ENCODE measurements at regions not wholly inside any gene's neighbourhood (a gene's known extent, or its start where the extent isn't known, plus 50 kb on each side); places are given as distances from the start of the nearest gene placed in this dataset.
A peak's percentile ranks its signal among the peaks of the same experiment; 100 is the strongest.

DNA sequence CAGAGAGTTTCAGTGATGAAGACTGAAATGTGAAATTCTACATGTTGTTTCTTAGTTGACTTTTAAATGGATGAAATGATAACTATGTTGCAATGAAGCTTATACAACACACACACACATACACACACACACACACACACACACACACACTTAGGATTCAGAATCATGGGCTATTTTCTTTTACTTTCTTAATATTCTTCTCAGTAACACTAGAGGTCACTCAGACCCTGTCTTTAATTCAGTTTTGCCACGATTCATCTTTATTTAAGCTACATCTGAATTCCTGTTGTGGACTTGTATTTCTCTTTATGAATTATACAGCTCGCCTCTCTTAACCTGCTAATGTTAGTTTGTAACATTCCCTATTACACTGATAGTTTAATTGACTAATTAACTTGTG, 109.6 kb upstream of the GOT2 start:
- H3K4me2 ChIP-seq (ENCODE audit: low read depth, low read length): no peak overlapping the region

DNA sequence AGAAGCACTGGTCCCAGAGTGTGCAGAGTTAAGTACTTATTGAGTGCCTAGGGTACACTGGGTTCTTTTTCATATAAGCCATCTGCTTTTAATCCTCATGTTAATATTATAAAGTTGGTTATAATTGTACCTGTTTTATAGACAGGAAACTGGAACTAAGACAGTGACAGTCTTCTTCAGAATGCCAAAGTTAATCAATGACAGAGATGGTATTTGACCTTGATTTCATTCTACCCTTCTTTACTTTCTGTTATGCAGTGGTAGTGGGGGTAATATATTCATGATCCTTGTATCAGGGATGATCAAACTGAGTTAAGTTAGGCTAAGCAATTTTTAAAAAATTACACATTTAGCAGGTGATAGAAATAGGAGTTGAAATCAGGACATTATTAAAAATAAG, 108.6 kb upstream of the GOT2 start:
- ATAC-seq: no peak
- no peak for DNase-seq (ENCODE audit: low spot score)
- no peak for FAIRE-seq
- no peak overlapping the region for H3K4me2 ChIP-seq (ENCODE audit: low read depth, low read length)
- peaks cover 8% of the 10 kb centered on the region for H3K4me1 ChIP-seq (ENCODE audit: insufficient read depth, low read length)
- no peaks in the 10 kb centered on the region for H3K27me3 ChIP-seq (ENCODE audit: control insufficient read depth in 1 of 2, insufficient read depth in 2 of 2, low read length in 2 of 2)
- no TSS peak for BruUV-seq (replicated peaks)
- no peaks in the 10 kb centered on the region for H4K20me1 ChIP-seq (ENCODE audit: insufficient read depth, low read length)
- no peaks in the 10 kb centered on the region for H3K79me2 ChIP-seq (ENCODE audit: insufficient read depth, low read length)
- intact Hi-C loops (cut with micrococcal nuclease; ENCODE audit: unreplicated experiment): loop anchor here (10.0 kb wide), 1 partner anchor 402 kb away; no protein-coding TSS in a partner anchor
- no peak overlapping the region for H3K4me3 ChIP-seq (replicated peaks in 1 of 3; ENCODE audit: insufficient read depth in 1 of 3, low read depth in 2 of 3, low read length in 3 of 3)
- CTCF ChIA-PET (ENCODE audit: low intra/inter-chr PET ratio, low total read pairs): no interaction called here
- no peaks in the 10 kb centered on the region for H3K9me3 ChIP-seq (ENCODE audit: low read length)
- in situ Hi-C loops (cut with HindIII; ENCODE audit: extremely low pct_ligation_motif_present, low pct_unique_long_range_greater_than_20kb): no loop called here
- H3K9ac ChIP-seq (ENCODE audit: insufficient read depth, low read depth, low read length): no peak overlapping the region
- H3K36me3 ChIP-seq (replicated peaks in 1 of 2; ENCODE audit: control insufficient read depth in 1 of 2, insufficient read depth in 2 of 2, low read length in 2 of 2): no peaks in the 10 kb centered on the region
- POLR2A ChIA-PET: no interaction called here
- H2AFZ ChIP-seq (ENCODE audit: low read length): no peak overlapping the region
- H3K27ac ChIP-seq (ENCODE audit: extremely low read length, insufficient read depth, low read length): no peak overlapping the region
- TF ChIP-seq ZIK1 (CRISPR knock-in tag; IDR thresholded peaks at IDR 0.05; ENCODE audit: borderline replicate concordance, low read depth): no peak
- no peak for TF ChIP-seq POGZ (CRISPR knock-in tag; IDR thresholded peaks at IDR 0.05)
- no peak for TF ChIP-seq ZNF274 (CRISPR knock-in tag; IDR thresholded peaks at IDR 0.05)
- TF ChIP-seq RCOR2 (CRISPR knock-in tag; IDR thresholded peaks at IDR 0.05): no peak
- TF ChIP-seq ATAD3A (CRISPR knock-in tag; IDR thresholded peaks at IDR 0.05): no peak
- TF ChIP-seq ZFP1 (CRISPR knock-in tag; IDR thresholded peaks at IDR 0.05): no peak
- TF ChIP-seq ZBTB7B (CRISPR knock-in tag; IDR thresholded peaks at IDR 0.05): no peak
- TF ChIP-seq, protein P1, sequence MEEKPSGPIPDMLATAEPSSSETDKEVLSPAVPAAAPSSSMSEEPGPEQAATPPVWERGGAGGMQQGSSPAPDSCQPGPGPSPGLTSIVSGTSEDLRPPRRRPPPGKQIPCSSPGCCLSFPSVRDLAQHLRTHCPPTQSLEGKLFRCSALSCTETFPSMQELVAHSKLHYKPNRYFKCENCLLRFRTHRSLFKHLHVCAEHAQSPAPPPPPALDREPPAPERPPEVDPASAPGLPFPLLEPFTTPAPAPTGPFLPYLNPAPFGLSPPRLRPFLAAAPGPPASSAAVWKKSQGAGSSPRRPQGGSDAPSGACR (CRISPR knock-in tag; IDR thresholded peaks at IDR 0.05): no peak
- TF ChIP-seq SIN3A (IDR thresholded peaks at IDR 0.05; ENCODE audit: borderline replicate concordance, low read depth, low read length): no peak
- TF ChIP-seq PRPF4 (IDR thresholded peaks at IDR 0.05; ENCODE audit: low read depth, low read length, poor library complexity, severe bottlenecking): no peak
- no peak for TF ChIP-seq SIX4 (CRISPR knock-in tag; IDR thresholded peaks at IDR 0.05)
- no peak for TF ChIP-seq MIER3 (CRISPR knock-in tag; IDR thresholded peaks at IDR 0.05; ENCODE audit: borderline replicate concordance)
- TF ChIP-seq ETV6 (CRISPR knock-in tag; conservative IDR thresholded peaks at IDR 0.05): no peak
- no peak for TF ChIP-seq ZBTB20 (CRISPR knock-in tag; IDR thresholded peaks at IDR 0.05; ENCODE audit: borderline replicate concordance, low read depth)
- no peak for TF ChIP-seq ZNF510 (CRISPR knock-in tag; IDR thresholded peaks at IDR 0.05; ENCODE audit: low read depth)
- TF ChIP-seq MAFF (IDR thresholded peaks at IDR 0.05; ENCODE audit: low read depth, low read length): no peak

More for the DNA sequence above, 109.6 kb upstream of the GOT2 start:
- H3K79me2 ChIP-seq (ENCODE audit: insufficient read depth, low read length): no peaks in the 10 kb centered on the region
- CTCF ChIA-PET (ENCODE audit: low intra/inter-chr PET ratio, low total read pairs): interaction anchor here (1.1 to 1.2 kb wide), 2 partner anchors 406 to 1360 kb away, joined by 3 to 5 read pairs; no protein-coding TSS in a partner anchor
- no peaks in the 10 kb centered on the region for H3K27me3 ChIP-seq (ENCODE audit: control insufficient read depth in 1 of 2, insufficient read depth in 2 of 2, low read length in 2 of 2)
- H4K20me1 ChIP-seq (ENCODE audit: insufficient read depth, low read length): no peaks in the 10 kb centered on the region
- no TSS peak for BruUV-seq (replicated peaks)
- POLR2A ChIA-PET: no interaction called here
- ATAC-seq: peak; percentile 26; the same call in 1 of the 3 replicates
- WGBS (ENCODE audit: low lambda C conversion rate): 2% methylated on average over 2 of the region's 2 CpGs
- H3K9ac ChIP-seq (ENCODE audit: insufficient read depth, low read depth, low read length): no peak overlapping the region
- peaks cover 18% of the 10 kb centered on the region for H3K4me1 ChIP-seq (ENCODE audit: insufficient read depth, low read length)
- FAIRE-seq: peak; percentile 39
- no peaks in the 10 kb centered on the region for H3K9me3 ChIP-seq (ENCODE audit: low read length)
- no peak overlapping the region for H2AFZ ChIP-seq (ENCODE audit: low read length)
- H3K36me3 ChIP-seq (replicated peaks in 1 of 2; ENCODE audit: control insufficient read depth in 1 of 2, insufficient read depth in 2 of 2, low read length in 2 of 2): no peaks in the 10 kb centered on the region
- DNase-seq (ENCODE audit: low spot score): peak; percentile 44
- H3K4me3 ChIP-seq (replicated peaks in 1 of 3; ENCODE audit: insufficient read depth in 1 of 3, low read depth in 2 of 3, low read length in 3 of 3): no peak overlapping the region
- in situ Hi-C loops (cut with HindIII; ENCODE audit: extremely low pct_ligation_motif_present, low pct_unique_long_range_greater_than_20kb): no loop called here
- H3K27ac ChIP-seq (ENCODE audit: extremely low read length, insufficient read depth, low read length): no peak overlapping the region
- intact Hi-C loops (cut with micrococcal nuclease; ENCODE audit: unreplicated experiment): loop anchor here (10.0 kb wide), 1 partner anchor 401 kb away; no protein-coding TSS in a partner anchor
- TF ChIP-seq RBM39 (IDR thresholded peaks at IDR 0.05; ENCODE audit: low read depth, low read length, poor library complexity, severe bottlenecking) (no peak), TOPORS (CRISPR knock-in tag; IDR thresholded peaks at IDR 0.05) (no peak), RAD21 (CRISPR knock-in tag; IDR thresholded peaks at IDR 0.05) (peak; percentile 49), STAG1 (CRISPR knock-in tag; IDR thresholded peaks at IDR 0.05) (peak; percentile 75)
- TF ChIP-seq, protein P2, sequence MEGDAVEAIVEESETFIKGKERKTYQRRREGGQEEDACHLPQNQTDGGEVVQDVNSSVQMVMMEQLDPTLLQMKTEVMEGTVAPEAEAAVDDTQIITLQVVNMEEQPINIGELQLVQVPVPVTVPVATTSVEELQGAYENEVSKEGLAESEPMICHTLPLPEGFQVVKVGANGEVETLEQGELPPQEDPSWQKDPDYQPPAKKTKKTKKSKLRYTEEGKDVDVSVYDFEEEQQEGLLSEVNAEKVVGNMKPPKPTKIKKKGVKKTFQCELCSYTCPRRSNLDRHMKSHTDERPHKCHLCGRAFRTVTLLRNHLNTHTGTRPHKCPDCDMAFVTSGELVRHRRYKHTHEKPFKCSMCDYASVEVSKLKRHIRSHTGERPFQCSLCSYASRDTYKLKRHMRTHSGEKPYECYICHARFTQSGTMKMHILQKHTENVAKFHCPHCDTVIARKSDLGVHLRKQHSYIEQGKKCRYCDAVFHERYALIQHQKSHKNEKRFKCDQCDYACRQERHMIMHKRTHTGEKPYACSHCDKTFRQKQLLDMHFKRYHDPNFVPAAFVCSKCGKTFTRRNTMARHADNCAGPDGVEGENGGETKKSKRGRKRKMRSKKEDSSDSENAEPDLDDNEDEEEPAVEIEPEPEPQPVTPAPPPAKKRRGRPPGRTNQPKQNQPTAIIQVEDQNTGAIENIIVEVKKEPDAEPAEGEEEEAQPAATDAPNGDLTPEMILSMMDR (CRISPR knock-in tag; IDR thresholded peaks at IDR 0.05): peak; percentile 60

All from HepG2 (cell line).